Osteocyte (in vitro differentiated cells): ENCODE measurements at regions not wholly inside any gene's neighbourhood (a gene's known extent, or its start where the extent isn't known, plus 50 kb on each side); places are given as distances from the start of the nearest gene placed in this dataset.
A peak's percentile ranks its signal among the peaks of the same experiment; 100 is the strongest.

ENCODE experiments used
- DNase-seq: peaks from one replicate; pipeline ENCODE4 v3.0.0; 2021; ENCODE audit warnings: mixed read lengths; ENCODE audit not compliant: unreplicated experiment; ENCODE audit errors: extremely low spot score
- H3K27ac Mint-ChIP-seq: one replicate; pipeline ENCODE4 v1.8.0; 2021; ENCODE audit warnings: mild to moderate bottlenecking, mixed read lengths; ENCODE audit not compliant: unreplicated experiment
- H3K27me3 Mint-ChIP-seq: one replicate; pipeline ENCODE4 v1.8.0; 2021; ENCODE audit warnings: mixed read lengths; ENCODE audit not compliant: unreplicated experiment
- H3K36me3 Mint-ChIP-seq: one replicate; pipeline ENCODE4 v1.8.0; 2021; ENCODE audit warnings: mixed read lengths; ENCODE audit not compliant: unreplicated experiment
- H3K4me1 Mint-ChIP-seq: one replicate; pipeline ENCODE4 v1.8.0; 2021; ENCODE audit warnings: mixed read lengths; ENCODE audit not compliant: unreplicated experiment
- H3K4me3 Mint-ChIP-seq: one replicate; pipeline ENCODE4 v1.8.0; 2021; ENCODE audit warnings: mild to moderate bottlenecking, moderate library complexity, mixed read lengths; ENCODE audit not compliant: unreplicated experiment
- H3K9me3 Mint-ChIP-seq: one replicate; pipeline ENCODE4 v1.8.0; 2021; ENCODE audit warnings: mixed read lengths; ENCODE audit not compliant: unreplicated experiment
- TF ChIP-seq, protein P1 (sequence below): fragments of 200-600 bp; sonication (generic); IDR thresholded peaks from 2 replicates; pipeline ENCODE4 v1.5.0; 2021; ENCODE audit warnings: antibody characterized with exemption, mild to moderate bottlenecking, moderate library complexity

DNA sequence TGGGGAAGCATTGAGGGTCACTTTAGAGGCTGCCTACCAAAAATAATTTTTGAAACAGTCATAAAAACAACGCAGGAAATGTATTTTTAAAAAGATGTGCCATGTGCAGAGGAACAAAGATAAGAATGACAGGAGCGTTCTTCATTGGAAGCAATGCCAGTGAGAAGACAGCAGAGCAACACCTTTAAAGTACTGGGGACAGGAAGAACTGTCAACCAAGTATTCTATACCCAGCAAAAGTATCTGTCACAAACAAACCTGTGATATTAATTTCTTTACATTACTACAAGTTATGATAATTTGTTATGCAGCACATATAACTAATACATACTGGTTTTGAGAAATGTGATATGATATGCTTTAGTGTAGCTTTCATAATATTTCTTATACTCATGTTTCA, 675.6 kb downstream of the IRX1 start:
- no peak for DNase-seq
- H3K36me3 Mint-ChIP-seq, result peaks cover 2% of the 10 kb centered on the region
- peaks cover 52% of the 10 kb centered on the region for H3K9me3 Mint-ChIP-seq
- H3K27me3 Mint-ChIP-seq, result no peaks in the 10 kb centered on the region
- TF ChIP-seq, protein P1, sequence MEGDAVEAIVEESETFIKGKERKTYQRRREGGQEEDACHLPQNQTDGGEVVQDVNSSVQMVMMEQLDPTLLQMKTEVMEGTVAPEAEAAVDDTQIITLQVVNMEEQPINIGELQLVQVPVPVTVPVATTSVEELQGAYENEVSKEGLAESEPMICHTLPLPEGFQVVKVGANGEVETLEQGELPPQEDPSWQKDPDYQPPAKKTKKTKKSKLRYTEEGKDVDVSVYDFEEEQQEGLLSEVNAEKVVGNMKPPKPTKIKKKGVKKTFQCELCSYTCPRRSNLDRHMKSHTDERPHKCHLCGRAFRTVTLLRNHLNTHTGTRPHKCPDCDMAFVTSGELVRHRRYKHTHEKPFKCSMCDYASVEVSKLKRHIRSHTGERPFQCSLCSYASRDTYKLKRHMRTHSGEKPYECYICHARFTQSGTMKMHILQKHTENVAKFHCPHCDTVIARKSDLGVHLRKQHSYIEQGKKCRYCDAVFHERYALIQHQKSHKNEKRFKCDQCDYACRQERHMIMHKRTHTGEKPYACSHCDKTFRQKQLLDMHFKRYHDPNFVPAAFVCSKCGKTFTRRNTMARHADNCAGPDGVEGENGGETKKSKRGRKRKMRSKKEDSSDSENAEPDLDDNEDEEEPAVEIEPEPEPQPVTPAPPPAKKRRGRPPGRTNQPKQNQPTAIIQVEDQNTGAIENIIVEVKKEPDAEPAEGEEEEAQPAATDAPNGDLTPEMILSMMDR, result no peak
- H3K4me3 Mint-ChIP-seq, result no peak overlapping the region
- no peak overlapping the region for H3K27ac Mint-ChIP-seq
- H3K4me1 Mint-ChIP-seq, result no peaks in the 10 kb centered on the region

DNA sequence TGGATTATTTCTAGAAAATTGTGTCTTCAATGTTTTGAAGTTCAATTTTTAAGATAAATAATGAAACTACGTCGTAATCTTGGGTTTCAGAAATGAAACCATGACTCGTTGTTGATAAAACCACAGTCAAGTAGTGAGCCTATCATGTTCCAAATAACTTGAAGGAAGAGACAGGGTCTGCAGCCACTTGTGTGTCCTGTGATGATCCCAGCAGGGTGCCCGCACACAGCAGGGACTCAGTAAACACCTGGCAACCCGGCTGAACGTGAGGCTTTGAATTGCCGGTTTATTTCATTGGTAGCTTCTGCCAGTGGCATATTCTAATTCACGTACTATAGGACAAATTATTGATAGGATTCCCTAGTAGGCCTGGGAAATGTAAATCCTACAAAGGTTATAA, 679.6 kb downstream of the IRX1 start:
- H3K4me1 Mint-ChIP-seq, result no peaks in the 10 kb centered on the region
- TF ChIP-seq, protein P1, result no peak
- DNase-seq, result no peak
- peaks cover 2% of the 10 kb centered on the region for H3K36me3 Mint-ChIP-seq
- peaks cover 42% of the 10 kb centered on the region for H3K9me3 Mint-ChIP-seq
- no peak overlapping the region for H3K4me3 Mint-ChIP-seq
- no peak overlapping the region for H3K27ac Mint-ChIP-seq
- no peaks in the 10 kb centered on the region for H3K27me3 Mint-ChIP-seq

DNA sequence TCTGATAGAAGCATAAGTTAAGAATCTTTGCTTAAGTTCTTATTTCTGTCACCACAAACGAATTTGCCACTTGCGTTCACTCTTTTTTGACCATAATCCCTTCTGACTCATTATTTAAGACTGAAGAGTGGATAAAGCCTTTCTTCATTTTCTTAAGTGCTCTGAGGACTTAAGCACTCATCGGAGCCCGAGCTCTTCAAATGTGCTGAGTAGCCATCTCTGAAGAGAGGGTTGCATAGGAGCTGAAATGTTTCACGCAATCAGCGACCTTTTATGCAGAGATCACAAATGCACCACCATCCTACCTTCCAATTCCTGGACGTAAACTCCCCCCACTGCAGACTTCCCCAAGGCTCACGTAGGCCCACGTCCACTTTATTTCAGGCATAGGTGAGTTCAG, 699.2 kb downstream of the IRX1 start:
- Mint-ChIP-seq H3K27ac (no peak overlapping the region), H3K27me3 (no peaks in the 10 kb centered on the region), H3K36me3 (no peaks in the 10 kb centered on the region), H3K9me3 (peaks cover 33% of the 10 kb centered on the region), H3K4me3 (no peak overlapping the region), H3K4me1 (no peaks in the 10 kb centered on the region)
- TF ChIP-seq, protein P1, result no peak
- no peak for DNase-seq

DNA sequence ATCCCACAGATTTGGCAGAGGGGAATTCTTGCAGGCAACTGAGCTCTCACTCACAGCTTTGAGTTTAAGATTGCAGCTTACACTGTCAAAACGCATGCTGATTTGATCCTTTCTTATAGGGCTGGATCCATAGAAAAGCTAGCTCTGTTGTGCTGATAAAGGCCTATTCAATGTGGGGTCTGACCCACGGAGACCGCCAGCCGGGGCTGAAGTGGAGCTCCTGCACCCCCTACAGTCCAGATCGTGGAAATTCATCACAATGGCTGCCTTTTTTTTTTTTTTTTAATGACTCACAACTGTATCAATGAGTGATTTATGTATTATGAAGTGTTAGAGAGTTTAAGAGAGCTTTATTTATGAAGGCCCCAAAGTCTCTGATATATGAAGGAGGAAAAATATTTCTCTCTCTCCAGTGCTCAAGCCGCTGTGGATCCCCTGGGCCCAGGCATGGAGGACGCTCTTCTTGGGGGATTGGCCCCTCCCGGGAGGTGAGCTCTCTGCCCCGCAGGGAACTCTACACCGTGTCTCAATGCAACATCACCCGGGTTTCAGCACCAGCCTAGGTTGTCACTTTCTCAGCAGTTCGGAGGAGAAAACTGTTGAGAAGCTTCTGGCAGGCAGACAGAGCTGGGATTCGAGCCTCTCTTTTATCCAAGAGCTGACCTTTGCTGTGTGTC, 700.2 kb downstream of the IRX1 start:
- TF ChIP-seq, protein P1, result peak; percentile 6
- peaks cover 32% of the 10 kb centered on the region for H3K9me3 Mint-ChIP-seq
- no peaks in the 10 kb centered on the region for H3K4me1 Mint-ChIP-seq
- no peak overlapping the region for H3K27ac Mint-ChIP-seq
- no peaks in the 10 kb centered on the region for H3K36me3 Mint-ChIP-seq
- H3K4me3 Mint-ChIP-seq, result no peak overlapping the region
- no peak for DNase-seq
- no peaks in the 10 kb centered on the region for H3K27me3 Mint-ChIP-seq

DNA sequence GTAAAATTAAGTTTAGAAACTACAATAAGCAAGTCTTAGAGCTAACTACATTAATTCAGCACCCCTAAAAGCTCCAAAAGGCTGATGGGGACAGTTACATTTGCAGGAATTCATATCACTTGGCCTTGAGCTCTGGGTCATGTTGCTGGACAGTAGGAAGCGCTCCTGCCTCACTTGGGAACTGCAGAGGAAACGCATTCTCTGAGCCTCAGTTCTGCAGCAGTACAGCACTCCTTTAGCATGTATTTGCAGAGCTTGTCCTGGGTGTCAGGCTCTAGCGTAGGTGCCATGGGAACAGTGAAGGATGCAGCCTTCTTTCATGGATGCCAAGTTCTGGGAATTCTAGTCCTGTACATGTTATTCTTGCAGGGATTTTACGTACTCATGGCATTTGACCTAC, 710.4 kb downstream of the IRX1 start:
- no peak overlapping the region for H3K4me3 Mint-ChIP-seq
- H3K27ac Mint-ChIP-seq, result no peak overlapping the region
- H3K36me3 Mint-ChIP-seq, result no peaks in the 10 kb centered on the region
- H3K4me1 Mint-ChIP-seq, result no peaks in the 10 kb centered on the region
- no peaks in the 10 kb centered on the region for H3K27me3 Mint-ChIP-seq
- H3K9me3 Mint-ChIP-seq, result peaks cover 38% of the 10 kb centered on the region
- DNase-seq, result no peak
- TF ChIP-seq, protein P1, result no peak
